ENCODE measurements at regions not wholly inside any gene's neighbourhood (a gene's known extent, or its start where the extent isn't known, plus 50 kb on each side); places are given as distances from the start of the nearest gene placed in this dataset.
"Not testable (repeated sequence)": the region's sequence is repeated elsewhere in the genome, so short reads cannot be mapped to it uniquely, and the experiment has no call there.

- Histone ChIP-seq H2AFZ (ENCODE audit: low read length) (no peak overlapping the region), H3K4me3 (replicated peaks in 1 of 4; ENCODE audit: control extremely low read depth in 1 of 4, insufficient read depth in 1 of 4, low read depth in 3 of 4, low read length in 4 of 4) (no peak overlapping the region), H3K4me2 (ENCODE audit: extremely low read depth, insufficient read depth, low read length) (no peak overlapping the region), H4K20me1 (ENCODE audit: control insufficient read depth, extremely low read depth, insufficient read depth, low read length) (no peaks in the 10 kb centered on the region), H3K4me1 (ENCODE audit: control insufficient read depth, extremely low read depth, insufficient read depth, low read length) (no peaks in the 10 kb centered on the region), H3K27me3 (ENCODE audit: control insufficient read depth, insufficient read depth, low read length) (peaks cover under 1% of the 10 kb centered on the region), H3K36me3 (ENCODE audit: control insufficient read depth, insufficient read depth, low read length) (no peaks in the 10 kb centered on the region), H3K9ac (ENCODE audit: insufficient read depth, low read length) (no peak overlapping the region), H3K9me3 (ENCODE audit: control insufficient read depth, insufficient read depth, low read depth, low read length) (no peaks in the 10 kb centered on the region), H3K27ac (ENCODE audit: insufficient read depth, low read length) (no peak overlapping the region), H3K79me2 (ENCODE audit: control insufficient read depth, insufficient read depth, low read length) (no peaks in the 10 kb centered on the region)
- TF ChIP-seq CTCF (conservative IDR thresholded peaks at IDR 0.05 in 1 of 2, IDR thresholded peaks at IDR 0.05 in 1 of 2; ENCODE audit: low read depth in 1 of 2, low read length in 2 of 2): no peak
- no peak for DNase-seq (ENCODE audit: low read depth in 2 of 2)
Measured at GRCh38 chr13:20295956-20296355, 63.8 kb upstream of the GJB6 start.

GRCh38 chr13:20294497-20294896, 62.4 kb upstream of the GJB6 start:
- no peak overlapping the region for H2AFZ ChIP-seq (ENCODE audit: low read length)
- H3K27me3 ChIP-seq (ENCODE audit: control insufficient read depth, insufficient read depth, low read length): peaks cover 2% of the 10 kb centered on the region
- no peak overlapping the region for H3K9ac ChIP-seq (ENCODE audit: insufficient read depth, low read length)
- DNase-seq (ENCODE audit: low read depth in 2 of 2): no peak
- no peak overlapping the region for H3K4me2 ChIP-seq (ENCODE audit: extremely low read depth, insufficient read depth, low read length)
- H3K36me3 ChIP-seq (ENCODE audit: control insufficient read depth, insufficient read depth, low read length): no peaks in the 10 kb centered on the region
- no peak overlapping the region for H3K27ac ChIP-seq (ENCODE audit: insufficient read depth, low read length)
- no peak overlapping the region for H3K4me3 ChIP-seq (replicated peaks in 1 of 4; ENCODE audit: control extremely low read depth in 1 of 4, insufficient read depth in 1 of 4, low read depth in 3 of 4, low read length in 4 of 4)
- no peaks in the 10 kb centered on the region for H4K20me1 ChIP-seq (ENCODE audit: control insufficient read depth, extremely low read depth, insufficient read depth, low read length)
- H3K9me3 ChIP-seq (ENCODE audit: control insufficient read depth, insufficient read depth, low read depth, low read length): no peaks in the 10 kb centered on the region
- H3K79me2 ChIP-seq (ENCODE audit: control insufficient read depth, insufficient read depth, low read length): no peaks in the 10 kb centered on the region
- TF ChIP-seq EZH2 (IDR thresholded peaks at IDR 0.05; ENCODE audit: low read length, missing control alignments): no peak
- no peak for TF ChIP-seq CTCF (conservative IDR thresholded peaks at IDR 0.05 in 1 of 2, IDR thresholded peaks at IDR 0.05 in 1 of 2; ENCODE audit: low read depth in 1 of 2, low read length in 2 of 2)
- no peaks in the 10 kb centered on the region for H3K4me1 ChIP-seq (ENCODE audit: control insufficient read depth, extremely low read depth, insufficient read depth, low read length)

DNA sequence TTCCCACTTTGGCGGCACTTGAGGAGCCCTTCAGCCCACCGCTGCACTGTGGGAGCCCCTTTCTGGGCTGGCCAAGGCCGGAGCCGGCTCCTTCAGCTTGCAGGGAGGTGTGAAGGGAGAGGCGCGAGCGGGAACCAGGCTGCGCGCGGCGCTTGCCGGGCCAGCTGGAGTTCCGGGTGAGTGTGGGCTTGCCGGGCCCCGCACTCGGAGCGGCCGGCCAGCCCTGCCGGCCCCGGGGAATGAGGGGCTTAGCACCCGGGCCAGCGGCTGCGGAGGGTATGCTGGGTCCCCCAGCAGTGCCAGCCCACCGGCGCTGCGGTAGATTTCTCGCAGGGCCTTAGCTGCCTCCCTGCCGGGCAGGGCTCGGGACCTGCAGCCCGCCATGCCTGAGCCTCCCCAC, 60.2 kb upstream of the GJB6 start:
- not testable (repeated sequence) for H3K9ac ChIP-seq (ENCODE audit: insufficient read depth, low read length); H3K4me3 ChIP-seq (replicated peaks in 1 of 4; ENCODE audit: control extremely low read depth in 1 of 4, insufficient read depth in 1 of 4, low read depth in 3 of 4, low read length in 4 of 4); H3K27me3 ChIP-seq (ENCODE audit: control insufficient read depth, insufficient read depth, low read length); H3K36me3 ChIP-seq (ENCODE audit: control insufficient read depth, insufficient read depth, low read length); H3K9me3 ChIP-seq (ENCODE audit: control insufficient read depth, insufficient read depth, low read depth, low read length); H2AFZ ChIP-seq (ENCODE audit: low read length); H3K27ac ChIP-seq (ENCODE audit: insufficient read depth, low read length); DNase-seq (ENCODE audit: low read depth in 2 of 2); H3K4me2 ChIP-seq (ENCODE audit: extremely low read depth, insufficient read depth, low read length); H3K4me1 ChIP-seq (ENCODE audit: control insufficient read depth, extremely low read depth, insufficient read depth, low read length); H3K79me2 ChIP-seq (ENCODE audit: control insufficient read depth, insufficient read depth, low read length); H4K20me1 ChIP-seq (ENCODE audit: control insufficient read depth, extremely low read depth, insufficient read depth, low read length)

GRCh38 chr13:20291675-20292074, 59.6 kb upstream of the GJB6 start:
- no peak overlapping the region for H3K4me2 ChIP-seq (ENCODE audit: extremely low read depth, insufficient read depth, low read length)
- H3K4me1 ChIP-seq (ENCODE audit: control insufficient read depth, extremely low read depth, insufficient read depth, low read length): no peaks in the 10 kb centered on the region
- TF ChIP-seq EZH2 (IDR thresholded peaks at IDR 0.05; ENCODE audit: low read length, missing control alignments) (no peak), CTCF (conservative IDR thresholded peaks at IDR 0.05 in 1 of 2, IDR thresholded peaks at IDR 0.05 in 1 of 2; ENCODE audit: low read depth in 1 of 2, low read length in 2 of 2) (no peak)
- no peak overlapping the region for H3K4me3 ChIP-seq (replicated peaks in 1 of 4; ENCODE audit: control extremely low read depth in 1 of 4, insufficient read depth in 1 of 4, low read depth in 3 of 4, low read length in 4 of 4)
- no peaks in the 10 kb centered on the region for H3K9me3 ChIP-seq (ENCODE audit: control insufficient read depth, insufficient read depth, low read depth, low read length)
- no peaks in the 10 kb centered on the region for H3K36me3 ChIP-seq (ENCODE audit: control insufficient read depth, insufficient read depth, low read length)
- no peak overlapping the region for H3K9ac ChIP-seq (ENCODE audit: insufficient read depth, low read length)
- DNase-seq (ENCODE audit: low read depth in 2 of 2): no peak
- H2AFZ ChIP-seq (ENCODE audit: low read length): no peak overlapping the region
- no peaks in the 10 kb centered on the region for H4K20me1 ChIP-seq (ENCODE audit: control insufficient read depth, extremely low read depth, insufficient read depth, low read length)
- no peak overlapping the region for H3K27ac ChIP-seq (ENCODE audit: insufficient read depth, low read length)
- H3K79me2 ChIP-seq (ENCODE audit: control insufficient read depth, insufficient read depth, low read length): no peaks in the 10 kb centered on the region
- H3K27me3 ChIP-seq (ENCODE audit: control insufficient read depth, insufficient read depth, low read length): peaks cover 2% of the 10 kb centered on the region
